Spinal cord (tissue), 9 donors: ENCODE measurements at regions not wholly inside any gene's neighbourhood (a gene's known extent, or its start where the extent isn't known, plus 50 kb on each side); places are given as distances from the start of the nearest gene placed in this dataset.
A peak's percentile ranks its signal among the peaks of the same experiment; 100 is the strongest.

ENCODE experiments used
- DNase-seq, 6 donors: peaks; one replicate each; pipeline versions ENCODE4 v3.0.0 to v3.0.0-alpha.2; 2013 to 2015; ENCODE audit warnings: low spot score in 6 of 6, low read depth in 4 of 6
- H3K27ac ChIP-seq: one replicate; pipeline ENCODE4 v1.5.1; 2013; ENCODE audit warnings: low read depth, low read length, control low read depth
- H3K27me3 ChIP-seq: one replicate; pipeline ENCODE4 v1.6.1; 2013; ENCODE audit warnings: low read length; ENCODE audit not compliant: control insufficient read depth, insufficient read depth
- H3K36me3 ChIP-seq: one replicate; pipeline ENCODE4 v1.6.1; 2013; ENCODE audit warnings: low read length; ENCODE audit not compliant: control insufficient read depth, insufficient read depth
- H3K4me1 ChIP-seq: one replicate; pipeline ENCODE4 v1.6.1; 2013; ENCODE audit warnings: low read length; ENCODE audit not compliant: control insufficient read depth, insufficient read depth
- H3K4me3 ChIP-seq: one replicate; pipeline ENCODE4 v1.5.1; 2013; ENCODE audit warnings: low read depth, low read length, control low read depth
- H3K9me3 ChIP-seq: one replicate; pipeline ENCODE4 v1.6.1; 2013; ENCODE audit warnings: low read length; ENCODE audit not compliant: control insufficient read depth, insufficient read depth
- WGBS: methylation state at CpG from one replicate; pipeline ENCODE4 v1.1.5; 2013; ENCODE audit warnings: missing lambda C conversion rate; ENCODE audit not compliant: insufficient coverage; 5-methylcytosine and 5-hydroxymethylcytosine counted together
- donor health status: healthy.

DNA sequence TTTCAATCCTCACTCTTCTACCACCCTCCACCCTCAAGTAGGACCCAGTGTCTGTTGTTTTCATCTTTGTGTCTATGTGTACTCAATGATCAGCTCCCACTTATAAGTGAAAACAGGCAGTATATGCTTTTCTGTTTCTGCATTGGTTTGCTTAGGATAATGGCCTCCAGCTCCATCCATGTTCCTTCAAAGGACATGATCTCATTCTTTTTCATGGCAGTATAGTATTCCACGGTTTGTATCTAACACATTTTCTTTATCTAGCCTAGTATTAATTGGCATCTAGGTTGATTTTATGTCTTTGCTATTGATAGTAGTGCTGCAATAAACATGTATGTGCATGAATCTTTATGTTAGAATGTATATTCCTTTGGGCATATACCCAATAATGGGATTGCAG, 259.8 kb upstream of the KIF2A start:
- WGBS: no CpG with 5 or more reads among the region's 1 CpG
- Histone ChIP-seq H3K27ac (no peak overlapping the region), H3K4me1 (no peaks in the 10 kb centered on the region), H3K36me3 (no peaks in the 10 kb centered on the region), H3K9me3 (no peaks in the 10 kb centered on the region), H3K4me3 (no peak overlapping the region), H3K27me3 (peaks cover 3% of the 10 kb centered on the region)
- DNase-seq: no peak

DNA sequence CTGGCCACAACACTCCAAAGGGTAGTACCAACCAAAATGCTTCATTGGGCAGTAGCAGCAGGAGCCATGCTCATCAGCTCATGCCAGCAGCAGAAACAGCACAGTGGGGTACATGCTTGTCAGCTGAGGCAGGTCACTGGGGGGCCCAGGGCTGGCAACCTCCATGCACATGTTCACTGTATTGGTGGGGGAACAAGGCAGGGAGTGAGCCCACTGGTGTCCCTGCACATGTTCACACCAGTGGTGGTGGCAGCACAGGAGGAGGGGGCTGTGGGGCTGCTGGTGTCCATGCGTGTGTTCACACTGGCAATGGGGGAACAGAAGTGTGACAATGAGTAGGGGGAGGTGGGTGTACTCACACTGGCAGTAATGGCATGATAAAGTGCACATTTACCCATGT, 254.3 kb upstream of the KIF2A start:
- Histone ChIP-seq H3K4me3 (no peak overlapping the region), H3K36me3 (no peaks in the 10 kb centered on the region), H3K27me3 (peaks cover 2% of the 10 kb centered on the region), H3K9me3 (no peaks in the 10 kb centered on the region), H3K27ac (no peak overlapping the region), H3K4me1 (no peaks in the 10 kb centered on the region)
- no peak for DNase-seq
- 100% methylated on average over 1 of the region's 1 CpG for WGBS

DNA sequence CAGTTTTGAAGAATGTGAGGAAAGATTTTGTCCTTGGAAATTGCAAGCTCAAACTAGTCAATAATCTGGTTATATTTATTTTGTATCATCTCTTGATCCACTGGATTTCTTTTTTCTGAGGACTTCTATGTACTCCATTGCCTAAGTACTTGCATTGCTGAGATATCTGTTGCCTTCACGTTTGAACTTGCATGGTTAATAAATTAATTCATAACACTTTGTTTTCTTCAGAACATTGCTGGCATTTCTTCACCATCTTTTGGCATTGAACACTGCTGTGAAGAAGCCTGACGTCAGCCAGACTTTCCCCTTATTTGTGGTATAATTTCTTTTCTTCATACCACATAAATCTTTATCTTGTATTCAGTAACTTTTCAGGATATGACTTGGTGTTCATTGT, 246.0 kb upstream of the KIF2A start:
- Histone ChIP-seq H3K9me3 (no peaks in the 10 kb centered on the region), H3K4me3 (no peak overlapping the region), H3K4me1 (no peaks in the 10 kb centered on the region), H3K27ac (no peak overlapping the region), H3K36me3 (no peaks in the 10 kb centered on the region), H3K27me3 (no peaks in the 10 kb centered on the region)
- DNase-seq: no peak
- WGBS: no CpG with 5 or more reads among the region's 2 CpGs

DNA sequence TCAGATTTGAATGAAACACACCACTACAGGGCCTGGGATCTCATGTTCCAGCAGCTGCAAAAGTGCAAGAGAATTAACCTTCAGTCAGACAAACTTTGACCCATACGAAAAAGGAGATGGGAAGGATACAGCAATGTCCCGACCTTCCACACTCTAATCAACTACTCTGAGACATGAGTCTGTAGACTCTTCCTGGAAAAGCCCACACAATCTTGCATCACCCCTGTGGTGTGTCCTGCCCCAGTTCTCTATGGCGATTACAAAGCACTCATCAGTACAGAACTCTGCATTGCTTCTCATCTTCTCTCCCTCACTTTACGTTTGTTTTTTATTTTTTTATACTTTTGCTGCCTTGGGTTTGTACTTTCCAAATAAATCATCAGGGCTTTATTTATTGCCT, 241.0 kb upstream of the KIF2A start:
- Histone ChIP-seq H3K27me3 (no peaks in the 10 kb centered on the region), H3K4me1 (no peaks in the 10 kb centered on the region), H3K27ac (no peak overlapping the region), H3K9me3 (no peaks in the 10 kb centered on the region), H3K36me3 (no peaks in the 10 kb centered on the region), H3K4me3 (no peak overlapping the region)
- DNase-seq: no peak
- 81% methylated on average over 3 of the region's 4 CpGs for WGBS

DNA sequence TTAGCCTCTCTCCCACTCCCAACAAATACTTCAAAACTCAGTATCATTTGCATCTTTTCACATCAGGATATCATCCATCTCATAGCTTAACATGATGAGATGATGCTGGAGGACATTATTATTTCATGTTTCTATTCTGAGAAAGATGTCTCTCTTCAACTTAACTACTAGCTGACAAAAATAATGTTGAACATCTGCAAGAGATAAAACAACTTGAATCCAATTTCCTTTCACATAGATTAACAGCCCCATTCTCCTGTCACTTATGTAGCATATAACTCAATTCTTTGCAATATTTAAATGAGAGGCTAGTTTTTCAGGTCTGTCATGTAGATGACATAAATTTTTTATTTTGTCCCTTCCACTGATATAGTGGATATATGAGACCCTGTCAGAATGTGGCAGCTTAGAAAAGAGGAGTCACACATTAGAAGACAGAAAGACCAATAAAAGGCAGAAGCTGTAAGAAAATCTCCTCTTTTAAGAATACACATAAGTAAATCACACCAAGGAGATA, 239.2 kb upstream of the KIF2A start:
- Histone ChIP-seq H3K4me3 (no peak overlapping the region), H3K36me3 (no peaks in the 10 kb centered on the region), H3K27me3 (no peaks in the 10 kb centered on the region), H3K4me1 (no peaks in the 10 kb centered on the region), H3K27ac (no peak overlapping the region), H3K9me3 (no peaks in the 10 kb centered on the region)
- DNase-seq: peak in 1 of 6 donors; percentile 38

- H3K4me3 ChIP-seq: no peak overlapping the region
- 96% methylated on average over 2 of the region's 3 CpGs for WGBS
- H3K4me1 ChIP-seq: no peaks in the 10 kb centered on the region
- H3K27me3 ChIP-seq: no peaks in the 10 kb centered on the region
- no peaks in the 10 kb centered on the region for H3K9me3 ChIP-seq
- DNase-seq: no peak
- no peaks in the 10 kb centered on the region for H3K36me3 ChIP-seq
- no peak overlapping the region for H3K27ac ChIP-seq
Observed at GRCh38 chr5:62068554-62068953, 237.5 kb upstream of the KIF2A start.

- Histone ChIP-seq H3K4me1 (no peaks in the 10 kb centered on the region), H3K4me3 (no peak overlapping the region), H3K9me3 (no peaks in the 10 kb centered on the region), H3K27ac (no peak overlapping the region), H3K27me3 (no peaks in the 10 kb centered on the region), H3K36me3 (no peaks in the 10 kb centered on the region)
- WGBS: 95% methylated on average over 3 of the region's 4 CpGs
- no peak for DNase-seq
Observed at GRCh38 chr5:62077387-62077786, 228.6 kb upstream of the KIF2A start.

- Histone ChIP-seq H3K27me3 (no peaks in the 10 kb centered on the region), H3K9me3 (no peaks in the 10 kb centered on the region), H3K27ac (no peak overlapping the region), H3K4me1 (no peaks in the 10 kb centered on the region), H3K36me3 (no peaks in the 10 kb centered on the region), H3K4me3 (no peak overlapping the region)
- DNase-seq: no peak
- WGBS: 78% methylated on average over 7 of the region's 9 CpGs
Observed at GRCh38 chr5:62077823-62078550, 228.0 kb upstream of the KIF2A start.

GRCh38 chr5:62082370-62082801, 223.6 kb upstream of the KIF2A start:
- no peaks in the 10 kb centered on the region for H3K9me3 ChIP-seq
- no peak overlapping the region for H3K27ac ChIP-seq
- no peak overlapping the region for H3K4me3 ChIP-seq
- WGBS: 79% methylated on average over 2 of the region's 5 CpGs
- no peaks in the 10 kb centered on the region for H3K4me1 ChIP-seq
- H3K36me3 ChIP-seq: no peaks in the 10 kb centered on the region
- peak in 1 of 6 donors; percentile 25 for DNase-seq
- H3K27me3 ChIP-seq: no peaks in the 10 kb centered on the region

DNA sequence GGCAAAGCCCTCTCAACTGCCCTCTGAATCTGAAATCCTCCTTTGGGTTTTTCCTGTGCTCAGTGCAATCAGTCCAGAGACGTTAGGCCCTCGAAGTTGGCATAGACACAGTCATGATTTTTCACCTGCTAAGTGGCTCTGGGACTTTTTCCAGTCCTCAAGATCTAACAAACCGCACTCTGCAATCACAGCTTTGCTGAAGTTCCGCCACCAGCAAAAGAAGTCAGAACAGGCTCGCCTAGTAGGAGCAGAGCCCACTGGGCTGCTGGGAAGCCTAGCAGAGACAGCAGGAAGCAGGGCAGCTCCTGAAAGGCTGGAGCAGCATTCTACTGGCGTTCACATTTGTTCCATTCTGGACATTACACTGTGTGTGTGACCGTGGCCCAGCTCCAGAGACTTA, 222.8 kb upstream of the KIF2A start:
- Histone ChIP-seq H3K4me1 (no peaks in the 10 kb centered on the region), H3K27me3 (no peaks in the 10 kb centered on the region), H3K36me3 (no peaks in the 10 kb centered on the region), H3K9me3 (no peaks in the 10 kb centered on the region), H3K4me3 (no peak overlapping the region), H3K27ac (no peak overlapping the region)
- peak in 1 of 6 donors; percentile 39 for DNase-seq
- WGBS: 80% methylated on average over 6 of the region's 7 CpGs
